ENCODE measurements at regions not wholly inside any gene's neighbourhood (a gene's known extent, or its start where the extent isn't known, plus 50 kb on each side); places are given as distances from the start of the nearest gene placed in this dataset.

DNA sequence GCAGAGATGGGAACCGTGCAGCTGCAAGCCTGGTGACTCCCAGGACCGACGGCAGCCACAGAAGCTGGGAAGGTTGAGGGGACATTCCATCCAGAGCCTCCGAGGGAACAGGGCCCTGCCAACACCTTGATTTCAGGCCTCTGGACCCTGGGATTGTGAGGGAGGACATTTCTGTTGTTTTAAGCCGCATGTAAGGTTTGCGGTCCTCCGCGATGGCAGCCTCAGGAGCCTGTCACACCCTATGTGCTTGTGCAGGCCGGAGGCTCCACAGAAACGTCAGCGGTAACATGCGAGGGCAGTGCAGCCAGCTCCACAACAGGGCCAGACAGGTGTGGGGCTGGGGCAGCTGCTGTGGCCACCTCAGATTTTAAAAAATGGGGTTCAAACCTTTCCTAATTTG lies 144.7 kb upstream of the SHH start:
- no peak overlapping the region for H3K9ac ChIP-seq
- peaks cover 0 to 15% (median 0%) of the 10 kb centered on the region in 11 experiments; a peak in 4 of 22 replicates for H3K27me3 ChIP-seq
- H3K27ac ChIP-seq = no peak overlapping the region
- TF ChIP-seq Cebpa-rat (IDR thresholded peaks at IDR 0.05) = no peak
- H3K4me3 ChIP-seq = no peak overlapping the region
- peaks cover 11 to 16% (median 14%) of the 10 kb centered on the region in 10 experiments for H3K4me1 ChIP-seq
- H3K4me2 ChIP-seq = no peak overlapping the region
- H3K9me3 ChIP-seq (replicated peaks in 1 of 11) = no peaks in the 10 kb centered on the region
- peaks cover 0 to 13% (median 7%) of the 10 kb centered on the region in 11 experiments; a peak in 12 of 22 replicates for H4K20me1 ChIP-seq
- no peaks in the 10 kb centered on the region for H3K36me3 ChIP-seq

GRCh38 chr7:155955367-155955635 lies 143.0 kb upstream of the SHH start:
- no peaks in the 10 kb centered on the region for H3K9me3 ChIP-seq (replicated peaks in 1 of 11)
- no peak for TF ChIP-seq Cebpa-rat (IDR thresholded peaks at IDR 0.05)
- no peaks in the 10 kb centered on the region for H3K36me3 ChIP-seq

DNA sequence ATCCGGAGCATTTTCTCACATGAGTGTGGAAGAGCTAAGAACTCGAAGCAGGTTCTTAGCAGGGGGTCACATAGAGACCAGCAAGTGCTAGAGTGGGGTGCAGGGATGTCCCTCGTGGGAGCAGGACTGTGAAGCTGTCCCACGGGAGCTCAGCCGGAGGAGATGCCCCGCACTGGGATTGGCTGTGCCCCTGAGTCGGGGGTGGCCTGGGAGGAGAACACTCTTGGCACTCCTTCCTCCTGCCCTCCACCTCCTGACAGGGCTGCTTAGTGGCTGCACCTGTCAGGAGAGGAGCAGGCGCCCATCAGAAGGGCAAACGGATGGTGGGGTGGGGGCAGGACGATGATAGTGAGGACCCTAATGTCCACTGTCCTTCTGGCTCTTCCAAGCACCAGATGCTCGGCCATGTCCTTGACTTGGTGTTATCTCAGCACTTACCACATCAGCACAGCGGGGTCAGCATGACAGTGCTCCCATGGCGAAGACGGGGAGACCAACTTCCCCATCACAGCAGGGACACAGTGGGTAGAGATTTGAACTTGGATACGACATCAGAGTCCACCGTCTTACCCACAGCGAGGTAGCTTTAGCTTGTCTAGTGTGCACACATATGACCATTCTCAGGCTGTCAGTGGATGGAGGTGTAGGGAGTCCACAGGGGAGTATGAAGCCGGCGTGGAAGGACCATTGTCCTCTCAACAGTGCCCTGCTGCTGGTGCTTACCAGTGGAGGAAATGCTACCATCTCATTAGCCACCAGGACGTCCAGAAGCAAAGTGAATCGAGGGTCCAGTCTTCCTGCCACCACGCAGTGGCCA lies 142.5 kb upstream of the SHH start:
- Histone ChIP-seq H3K9me3 (replicated peaks in 1 of 11) (no peaks in the 10 kb centered on the region), H3K36me3 (no peaks in the 10 kb centered on the region), H3K4me1 (no peaks in the 10 kb centered on the region; a peak in 1 of 20 replicates), H3K27ac (no peak overlapping the region), H3K4me2 (no peak overlapping the region), H4K20me1 (no peaks in the 10 kb centered on the region; a peak in 3 of 22 replicates), H3K27me3 (no peaks in the 10 kb centered on the region), H3K9ac (no peak overlapping the region), H3K4me3 (no peak overlapping the region)
- TF ChIP-seq Cebpa-rat (IDR thresholded peaks at IDR 0.05) = no peak

More at GRCh38 chr7:155955367-155955635, 143.0 kb upstream of the SHH start:
- Histone ChIP-seq H3K27me3 (0 out of 22 replicates have a peak, but pooled peaks cover 0 to 3% (median 0%) of the 10 kb centered on the region in 11 experiments), H3K27ac (no peak overlapping the region), H3K4me3 (no peak overlapping the region), H3K9ac (no peak overlapping the region), H4K20me1 (no peaks in the 10 kb centered on the region; a peak in 3 of 22 replicates), H3K4me2 (no peak overlapping the region), H3K4me1 (no peaks in the 10 kb centered on the region; a peak in 1 of 20 replicates)

DNA sequence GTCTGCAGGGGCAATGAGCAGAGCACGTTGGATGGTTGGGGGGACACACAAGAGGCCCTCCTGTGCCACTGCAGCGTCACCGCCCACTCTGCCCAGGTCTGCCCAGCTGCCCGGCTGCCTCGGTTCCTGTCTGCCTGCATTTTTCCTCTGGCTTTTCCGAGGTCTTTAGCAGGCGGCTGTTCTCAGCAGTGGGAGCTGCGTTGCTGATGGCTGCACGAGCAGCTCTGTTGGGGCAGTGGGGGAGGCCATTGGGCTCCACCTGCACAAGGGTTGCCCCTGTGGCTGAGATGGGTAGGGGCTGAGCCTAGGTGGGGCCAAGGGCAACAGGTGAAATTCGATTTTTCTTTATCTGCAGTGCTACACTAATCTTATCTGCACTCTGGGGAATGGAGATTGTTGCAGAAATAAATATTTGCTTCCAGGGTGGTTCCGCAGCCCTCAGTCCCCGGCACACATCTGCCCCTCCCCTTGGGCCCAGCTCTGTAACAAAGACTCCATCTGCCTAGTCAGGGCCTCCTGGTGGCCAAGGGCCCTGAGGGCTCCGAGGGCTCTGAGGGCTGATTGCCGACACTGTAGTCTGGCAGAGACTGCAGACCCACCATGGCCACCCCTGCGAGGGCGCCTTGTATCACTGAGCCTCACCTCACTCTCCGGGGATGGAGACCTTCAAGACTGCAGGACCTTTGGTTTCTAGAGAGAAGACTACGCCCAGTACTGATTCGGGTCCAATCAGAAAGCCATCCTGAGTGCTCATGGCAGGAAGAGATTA lies 141.7 kb upstream of the SHH start:
- no peaks in the 10 kb centered on the region for H3K9me3 ChIP-seq (replicated peaks in 1 of 11)

GRCh38 chr7:155953501-155953778 lies 141.2 kb upstream of the SHH start:
- Histone ChIP-seq H3K27ac (no peak overlapping the region), H3K4me3 (no peak overlapping the region)

More for the DNA sequence above, 141.7 kb upstream of the SHH start:
- Histone ChIP-seq H4K20me1 (no peaks in the 10 kb centered on the region; a peak in 2 of 22 replicates), H3K4me1 (no peaks in the 10 kb centered on the region; a peak in 1 of 20 replicates), H3K36me3 (no peaks in the 10 kb centered on the region), H3K9ac (no peak overlapping the region), H3K4me2 (no peak overlapping the region), H3K27me3 (no peaks in the 10 kb centered on the region), H3K27ac (no peak overlapping the region), H3K4me3 (no peak overlapping the region)
- TF ChIP-seq Cebpa-rat (IDR thresholded peaks at IDR 0.05) = no peak

DNA sequence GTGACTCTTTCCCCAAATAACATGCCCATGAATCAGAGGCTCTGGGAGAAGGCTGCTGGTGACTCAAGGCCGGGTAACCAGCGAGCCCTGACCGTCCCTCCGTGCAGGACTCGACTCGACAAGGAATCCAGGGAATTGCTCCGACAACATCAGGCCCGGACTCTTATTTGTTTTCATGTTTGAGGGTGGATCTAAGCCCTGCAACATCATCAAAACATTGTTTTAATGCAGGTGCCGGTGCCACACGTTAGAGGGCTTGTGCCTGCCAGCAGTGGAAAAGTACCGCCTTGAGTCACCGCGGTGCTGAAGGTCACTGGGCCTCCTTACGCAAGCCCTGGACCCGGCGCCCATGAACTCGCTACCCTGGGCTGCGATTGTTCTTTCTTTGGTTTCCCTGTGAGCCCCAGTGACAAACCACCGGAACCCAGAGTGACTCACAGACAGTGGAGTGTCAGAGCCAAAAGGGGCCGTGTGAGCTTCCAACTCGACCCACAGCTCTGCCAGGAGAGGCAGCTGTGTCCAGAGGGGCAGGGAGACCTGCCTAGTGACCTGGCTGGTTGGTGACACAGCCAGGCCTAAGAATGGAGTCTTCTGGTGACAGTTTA lies 139.4 kb upstream of the SHH start:
- TF ChIP-seq Cebpa-rat (IDR thresholded peaks at IDR 0.05) = no peak
- Histone ChIP-seq H3K9ac (no peak overlapping the region), H3K4me2 (no peak overlapping the region), H4K20me1 (no peaks in the 10 kb centered on the region; a peak in 2 of 22 replicates), H3K9me3 (replicated peaks in 1 of 11) (no peaks in the 10 kb centered on the region), H3K27ac (no peak overlapping the region), H3K4me1 (no peaks in the 10 kb centered on the region; a peak in 1 of 20 replicates), H3K27me3 (no peaks in the 10 kb centered on the region), H3K36me3 (no peaks in the 10 kb centered on the region), H3K4me3 (no peak overlapping the region)

More at GRCh38 chr7:155953501-155953778, 141.2 kb upstream of the SHH start:
- Histone ChIP-seq H3K36me3 (no peaks in the 10 kb centered on the region), H3K4me1 (no peaks in the 10 kb centered on the region; a peak in 1 of 20 replicates), H3K9me3 (replicated peaks in 1 of 11) (no peaks in the 10 kb centered on the region), H3K27me3 (no peaks in the 10 kb centered on the region), H4K20me1 (no peaks in the 10 kb centered on the region; a peak in 2 of 22 replicates), H3K9ac (no peak overlapping the region), H3K4me2 (no peak overlapping the region)
- TF ChIP-seq Cebpa-rat (IDR thresholded peaks at IDR 0.05) = no peak

DNA sequence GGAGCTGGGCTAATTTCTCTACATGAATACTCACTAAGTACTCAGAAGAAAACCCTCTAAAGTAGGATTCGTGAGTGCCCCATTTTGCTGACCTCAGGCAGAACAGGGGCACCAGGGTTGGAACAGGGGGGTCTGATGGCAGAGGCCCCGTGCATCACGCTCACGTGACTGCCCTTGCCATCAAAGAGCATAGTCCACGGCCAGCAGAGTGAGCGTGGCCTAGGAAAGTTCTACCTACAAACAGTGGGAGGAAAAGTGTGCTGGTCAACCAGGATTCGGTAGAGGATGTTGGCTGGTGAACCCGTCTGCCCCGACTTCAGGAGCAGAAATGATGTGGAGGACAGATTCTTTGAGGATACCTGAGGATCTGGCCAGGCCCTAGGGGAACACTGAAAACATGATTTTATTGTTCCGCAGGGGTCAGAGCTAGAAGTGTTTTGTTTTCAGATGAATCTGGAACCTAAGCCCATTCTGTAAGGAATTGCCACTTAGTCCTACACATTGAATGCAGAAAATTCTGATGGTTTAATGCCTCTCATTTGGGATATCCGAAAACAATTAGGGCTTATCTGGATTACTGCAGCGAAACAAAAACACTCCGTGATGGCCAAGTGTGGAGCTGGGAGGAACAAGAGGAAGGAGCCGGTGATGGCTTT lies 138.8 kb upstream of the SHH start:
- Histone ChIP-seq H3K9ac (no peak overlapping the region), H3K4me3 (no peak overlapping the region), H3K27me3 (no peaks in the 10 kb centered on the region), H3K4me2 (no peak overlapping the region), H3K36me3 (no peaks in the 10 kb centered on the region), H3K4me1 (no peaks in the 10 kb centered on the region; a peak in 1 of 20 replicates), H4K20me1 (no peaks in the 10 kb centered on the region; a peak in 2 of 22 replicates), H3K27ac (no peak overlapping the region), H3K9me3 (replicated peaks in 1 of 11) (peaks cover 3 to 5% (median 4%) of the 10 kb centered on the region in 11 experiments; a peak in 21 of 22 replicates)
- TF ChIP-seq Cebpa-rat (IDR thresholded peaks at IDR 0.05) = no peak

GRCh38 chr7:155948845-155949244 lies 136.6 kb upstream of the SHH start:
- Histone ChIP-seq H3K9me3 (replicated peaks in 1 of 11) (peaks cover 10 to 17% (median 12%) of the 10 kb centered on the region in 11 experiments; a peak in 21 of 22 replicates), H4K20me1 (no peaks in the 10 kb centered on the region; a peak in 2 of 22 replicates)

GRCh38 chr7:155948423-155948822 lies 136.2 kb upstream of the SHH start:
- H3K4me3 ChIP-seq = no peak overlapping the region
- H4K20me1 ChIP-seq = no peaks in the 10 kb centered on the region; a peak in 2 of 22 replicates
- no peak overlapping the region for H3K4me2 ChIP-seq
- peaks cover 10 to 17% (median 12%) of the 10 kb centered on the region in 11 experiments; a peak in 21 of 22 replicates for H3K9me3 ChIP-seq (replicated peaks in 1 of 11)
- TF ChIP-seq Cebpa-rat (IDR thresholded peaks at IDR 0.05) = no peak
- no peaks in the 10 kb centered on the region for H3K36me3 ChIP-seq
- H3K9ac ChIP-seq = no peak overlapping the region
- H3K27me3 ChIP-seq = no peaks in the 10 kb centered on the region
- no peak overlapping the region for H3K27ac ChIP-seq
- peaks cover 4 to 6% (median 5%) of the 10 kb centered on the region in 10 experiments for H3K4me1 ChIP-seq

More at GRCh38 chr7:155948845-155949244, 136.6 kb upstream of the SHH start:
- Histone ChIP-seq H3K9ac (no peak overlapping the region), H3K27ac (no peak overlapping the region), H3K27me3 (no peaks in the 10 kb centered on the region), H3K4me3 (no peak overlapping the region), H3K4me1 (peaks cover under 1 to 2% (median under 1%) of the 10 kb centered on the region in 10 experiments; a peak in 12 of 20 replicates), H3K36me3 (no peaks in the 10 kb centered on the region), H3K4me2 (no peak overlapping the region)
- TF ChIP-seq Cebpa-rat (IDR thresholded peaks at IDR 0.05) = no peak

Measured in BLaER1 treated with 17β-estradiol and CSF1 and Interleukin-3, amounts not matched to agents 10 nM and 100 nM (cell line).